ENCODE measurements at regions not wholly inside any gene's neighbourhood (a gene's known extent, or its start where the extent isn't known, plus 50 kb on each side); places are given as distances from the start of the nearest gene placed in this dataset.
"Not testable (repeated sequence)": the region's sequence is repeated elsewhere in the genome, so short reads cannot be mapped to it uniquely, and the experiment has no call there.

DNA sequence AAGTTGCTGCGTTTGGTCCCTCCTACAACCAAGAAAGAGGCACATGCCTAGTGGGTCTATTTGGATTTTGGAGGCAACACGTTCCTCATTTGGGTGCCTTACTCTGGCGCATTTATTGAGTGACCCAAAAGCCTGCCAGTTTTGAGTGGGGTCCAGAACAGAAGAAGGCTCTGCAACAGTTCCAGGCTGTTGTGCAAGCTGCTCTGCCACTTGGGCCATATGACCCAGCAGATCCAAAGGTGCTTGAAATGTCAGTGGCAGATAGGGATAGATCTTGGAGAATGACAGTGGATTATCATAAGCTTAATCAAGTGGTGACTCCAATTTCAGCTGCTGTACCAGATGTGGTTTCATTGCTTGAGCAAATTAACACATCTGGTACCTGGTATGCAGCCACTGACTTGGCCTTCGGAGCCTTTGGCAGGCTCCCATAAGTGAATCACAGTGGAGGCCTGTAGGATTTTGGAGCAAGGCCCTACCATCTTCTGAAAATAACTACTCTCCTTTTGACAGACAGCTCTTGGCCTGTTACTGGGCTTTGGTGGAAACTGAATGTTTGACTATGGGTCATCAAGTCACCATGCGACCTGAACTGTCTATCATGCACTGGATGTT is 105.4 kb upstream of the NPAS2 start:
- TF ChIP-seq, protein P1, sequence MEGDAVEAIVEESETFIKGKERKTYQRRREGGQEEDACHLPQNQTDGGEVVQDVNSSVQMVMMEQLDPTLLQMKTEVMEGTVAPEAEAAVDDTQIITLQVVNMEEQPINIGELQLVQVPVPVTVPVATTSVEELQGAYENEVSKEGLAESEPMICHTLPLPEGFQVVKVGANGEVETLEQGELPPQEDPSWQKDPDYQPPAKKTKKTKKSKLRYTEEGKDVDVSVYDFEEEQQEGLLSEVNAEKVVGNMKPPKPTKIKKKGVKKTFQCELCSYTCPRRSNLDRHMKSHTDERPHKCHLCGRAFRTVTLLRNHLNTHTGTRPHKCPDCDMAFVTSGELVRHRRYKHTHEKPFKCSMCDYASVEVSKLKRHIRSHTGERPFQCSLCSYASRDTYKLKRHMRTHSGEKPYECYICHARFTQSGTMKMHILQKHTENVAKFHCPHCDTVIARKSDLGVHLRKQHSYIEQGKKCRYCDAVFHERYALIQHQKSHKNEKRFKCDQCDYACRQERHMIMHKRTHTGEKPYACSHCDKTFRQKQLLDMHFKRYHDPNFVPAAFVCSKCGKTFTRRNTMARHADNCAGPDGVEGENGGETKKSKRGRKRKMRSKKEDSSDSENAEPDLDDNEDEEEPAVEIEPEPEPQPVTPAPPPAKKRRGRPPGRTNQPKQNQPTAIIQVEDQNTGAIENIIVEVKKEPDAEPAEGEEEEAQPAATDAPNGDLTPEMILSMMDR (IDR thresholded peaks at IDR 0.05): not testable (repeated sequence)
- TF ChIP-seq POLR2A (IDR thresholded peaks at IDR 0.05): not testable (repeated sequence)
